Left cardiac atrium (tissue), 4 donors: ENCODE measurements at regions not wholly inside any gene's neighbourhood (a gene's known extent, or its start where the extent isn't known, plus 50 kb on each side); places are given as distances from the start of the nearest gene placed in this dataset.

ENCODE experiments used
- ATAC-seq, 2 donors: fragments of 200-7000 bp; cut with Tn5 transposase; one replicate each; pipeline ENCODE4 v1.9.1; 2020; ENCODE audit warnings: mild to moderate bottlenecking in 2 of 2, moderate library complexity in 2 of 2
- DNase-seq: peaks from one replicate; pipeline ENCODE4 v3.0.0-alpha.2; 2020
- intact Hi-C, 2 donors: fragments of 100-400 bp; cut with DNase I; formaldehyde crosslinking; loops; one replicate each; pipeline versions ENCODE4 v1.14.1 to v1.15.1; 2022 to 2023
- donor health status: DM: no; HTN: yes; CAD: no.
- donor health status: DM: no; HTN: yes; CAD: no; lungs with severe emphysema.
- donor health status: DM: yes; HTN: yes; CAD: no.
- donor health status: Dilated cardiomyopathy.

DNA sequence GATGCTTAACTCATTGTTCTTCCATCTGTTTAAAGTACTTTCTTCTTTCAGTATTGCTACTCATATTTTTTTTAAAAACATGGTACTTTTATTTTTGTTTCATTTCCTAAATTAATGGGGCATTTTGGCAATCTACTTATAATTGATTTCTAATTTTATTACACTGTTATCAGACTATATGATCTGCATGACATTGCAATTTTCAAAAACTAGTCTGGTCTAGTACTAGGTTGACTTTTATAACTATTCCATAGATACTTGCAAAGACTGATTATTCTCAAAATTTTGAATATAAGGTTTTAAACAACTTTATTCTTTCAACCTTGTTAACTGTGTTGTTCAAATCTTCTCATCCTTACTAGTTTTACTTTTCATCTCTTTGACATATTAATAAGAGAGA lies 63.9 kb upstream of the MVB12B start:
- intact Hi-C loops: no loop called here
- ATAC-seq (no peak), DNase-seq (no peak)

DNA sequence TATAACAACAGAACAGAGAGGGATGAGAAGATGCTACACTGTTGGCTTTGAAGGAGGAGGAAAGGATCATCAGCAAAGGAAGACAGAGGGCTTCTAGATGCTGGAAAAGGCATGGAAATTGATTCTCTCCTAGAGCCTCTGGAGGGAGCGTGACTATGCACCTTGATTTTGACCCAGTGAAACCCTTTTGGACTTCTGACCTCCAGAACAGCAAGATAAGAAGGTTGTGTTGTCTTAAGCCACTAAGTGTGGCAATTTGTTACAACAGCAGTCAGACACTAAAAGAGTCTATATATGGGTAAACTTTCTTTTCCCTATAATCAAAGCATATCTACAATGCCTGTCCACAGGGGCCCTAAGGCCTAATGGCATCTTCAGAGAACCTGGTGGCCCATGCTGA lies 56.1 kb upstream of the MVB12B start:
- DNase-seq: no peak
- intact Hi-C loops: no loop called here
- no peak for ATAC-seq

DNA sequence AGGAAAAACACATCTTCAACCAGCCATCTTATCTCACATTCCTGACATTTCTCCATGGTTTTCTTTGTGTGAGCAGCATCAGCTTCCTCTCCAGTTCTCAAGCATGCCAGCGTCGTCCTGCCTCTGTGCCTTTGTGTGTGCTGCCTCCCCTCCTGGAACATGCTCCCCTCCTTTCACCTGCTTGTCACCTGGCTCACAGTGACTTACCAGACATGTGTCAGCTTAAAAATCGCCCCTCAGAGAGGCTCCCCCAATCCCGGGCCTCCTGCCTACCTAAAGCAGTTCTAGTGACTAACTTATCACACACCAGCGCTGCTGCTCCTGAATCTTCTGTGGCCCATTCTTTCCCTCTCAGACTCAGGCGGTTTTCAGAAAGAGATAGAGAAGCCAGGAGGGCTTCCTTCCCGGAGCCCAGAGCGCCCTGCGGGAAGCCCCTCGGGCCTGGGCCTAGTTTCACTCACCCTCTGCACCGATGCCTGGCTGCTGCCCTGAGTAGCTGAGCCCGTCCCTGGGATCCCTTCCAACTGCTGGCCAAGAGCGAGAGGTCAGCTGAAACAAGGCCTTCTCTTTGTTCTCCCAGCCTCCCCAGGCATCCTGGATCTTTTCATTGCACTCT lies 51.1 kb upstream of the MVB12B start:
- peak in 1 of 2 donors; percentile 37 for ATAC-seq
- intact Hi-C loops: no loop called here
- peak; percentile 34 for DNase-seq

DNA sequence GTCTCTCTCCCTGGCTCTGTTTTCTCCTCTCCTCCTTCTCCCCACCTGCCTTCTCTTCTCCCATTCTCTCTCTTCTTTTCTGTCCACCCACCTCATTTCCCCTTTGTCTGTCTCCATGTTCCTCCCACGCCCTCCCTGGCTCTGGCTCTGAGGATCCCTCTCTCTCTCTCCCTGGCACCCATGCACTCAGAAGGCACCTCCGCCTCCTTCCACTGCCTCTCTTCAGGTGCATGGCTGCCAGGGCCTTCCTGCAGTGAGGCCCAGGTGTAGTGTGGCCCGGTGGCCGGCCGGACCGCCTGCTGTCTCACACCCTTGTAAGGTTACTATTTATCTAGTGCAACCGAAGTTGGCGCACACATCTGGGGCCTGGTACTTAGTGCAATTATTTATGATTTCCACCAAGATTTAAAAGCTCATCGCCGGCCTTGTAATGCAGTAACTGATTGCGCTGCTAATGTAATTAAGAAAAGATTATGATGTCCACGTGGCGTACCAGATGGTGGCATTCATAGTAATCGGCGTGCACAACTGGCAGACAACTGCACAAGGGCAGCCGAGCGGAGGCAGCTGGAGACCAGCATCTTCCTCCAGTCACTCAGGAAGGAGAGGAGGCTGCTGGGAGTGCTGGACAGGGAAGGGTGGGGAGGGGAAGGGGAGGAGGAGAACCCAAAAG lies 50.4 kb upstream of the MVB12B start:
- DNase-seq: no peak
- intact Hi-C loops: no loop called here
- no peak for ATAC-seq
